ENCODE measurements at regions not wholly inside any gene's neighbourhood (a gene's known extent, or its start where the extent isn't known, plus 50 kb on each side); places are given as distances from the start of the nearest gene placed in this dataset.

DNA sequence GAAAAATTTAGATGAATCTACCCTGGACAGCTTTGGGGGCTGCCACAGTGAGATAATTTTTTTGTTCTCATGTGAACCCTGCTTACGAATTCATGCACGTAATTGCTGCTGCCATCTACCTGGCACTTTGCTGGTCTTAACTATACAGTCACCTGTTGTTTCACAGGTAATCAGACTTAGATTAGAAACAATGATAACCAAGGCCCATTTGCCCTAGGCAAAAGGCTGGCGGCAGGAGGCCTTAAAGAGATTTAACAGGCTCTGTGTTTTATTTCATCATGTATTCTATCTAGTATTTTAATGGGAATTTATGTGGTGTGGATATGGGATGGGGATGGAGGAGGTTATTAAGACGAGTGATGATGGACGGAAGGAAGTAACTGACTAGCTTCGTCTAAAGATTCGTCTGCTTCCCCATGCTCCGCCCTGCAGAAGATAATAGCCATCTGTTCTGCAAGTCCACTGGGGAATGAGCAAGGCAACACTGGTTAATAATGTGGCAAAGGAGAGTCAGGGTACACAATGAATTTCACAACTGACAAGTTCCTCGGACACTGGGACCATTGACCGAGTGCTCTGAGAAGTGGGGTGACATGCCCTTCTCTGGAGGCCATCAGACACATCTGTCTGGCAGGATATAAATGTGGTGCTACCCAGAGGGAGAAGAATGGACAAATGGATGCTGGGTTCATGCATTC, 291.8 kb upstream of the TNP1 start:
- DNase-seq, result no peak
- Histone ChIP-seq H3K27ac (no peak overlapping the region), H3K27me3 (no peaks in the 10 kb centered on the region), H3K36me3 (no peaks in the 10 kb centered on the region), H3K4me3 (no peak overlapping the region), H3K9me3 (no peaks in the 10 kb centered on the region), H3K4me1 (no peaks in the 10 kb centered on the region)
- WGBS, 5 donors, result 58 to 69% (median 66%) methylated on average over 10 of the region's 10 CpGs
- TF ChIP-seq POLR2A (IDR thresholded peaks at IDR 0.05), result no peak
- TF ChIP-seq, protein P1, sequence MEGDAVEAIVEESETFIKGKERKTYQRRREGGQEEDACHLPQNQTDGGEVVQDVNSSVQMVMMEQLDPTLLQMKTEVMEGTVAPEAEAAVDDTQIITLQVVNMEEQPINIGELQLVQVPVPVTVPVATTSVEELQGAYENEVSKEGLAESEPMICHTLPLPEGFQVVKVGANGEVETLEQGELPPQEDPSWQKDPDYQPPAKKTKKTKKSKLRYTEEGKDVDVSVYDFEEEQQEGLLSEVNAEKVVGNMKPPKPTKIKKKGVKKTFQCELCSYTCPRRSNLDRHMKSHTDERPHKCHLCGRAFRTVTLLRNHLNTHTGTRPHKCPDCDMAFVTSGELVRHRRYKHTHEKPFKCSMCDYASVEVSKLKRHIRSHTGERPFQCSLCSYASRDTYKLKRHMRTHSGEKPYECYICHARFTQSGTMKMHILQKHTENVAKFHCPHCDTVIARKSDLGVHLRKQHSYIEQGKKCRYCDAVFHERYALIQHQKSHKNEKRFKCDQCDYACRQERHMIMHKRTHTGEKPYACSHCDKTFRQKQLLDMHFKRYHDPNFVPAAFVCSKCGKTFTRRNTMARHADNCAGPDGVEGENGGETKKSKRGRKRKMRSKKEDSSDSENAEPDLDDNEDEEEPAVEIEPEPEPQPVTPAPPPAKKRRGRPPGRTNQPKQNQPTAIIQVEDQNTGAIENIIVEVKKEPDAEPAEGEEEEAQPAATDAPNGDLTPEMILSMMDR (IDR thresholded peaks at IDR 0.05), result no peak
- no peak for TF ChIP-seq POLR2AphosphoS5 (IDR thresholded peaks at IDR 0.05)
- no peak for TF ChIP-seq EP300 (IDR thresholded peaks at IDR 0.05)
- intact Hi-C loops (cut with DNase I; ENCODE audit: low total_unique reads), result no loop called here

DNA sequence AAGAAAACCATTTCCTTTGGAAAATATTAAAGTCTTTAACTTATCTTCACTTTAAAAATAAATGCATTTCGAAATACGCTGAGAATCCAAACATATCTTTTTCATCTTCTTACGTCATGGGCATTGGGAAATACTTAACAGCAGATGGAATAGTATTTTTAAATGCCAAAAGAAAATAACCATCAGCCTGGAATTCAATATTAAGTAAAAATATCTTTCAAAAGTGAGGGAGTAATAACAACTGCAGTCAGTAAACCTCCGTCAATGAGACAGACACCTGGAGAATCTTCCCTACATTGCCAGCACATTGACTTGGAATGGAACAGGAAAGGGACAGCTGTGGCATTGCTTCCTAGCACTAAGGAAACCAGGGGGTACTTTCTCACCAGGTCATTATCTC, 290.4 kb upstream of the TNP1 start:
- intact Hi-C loops (cut with DNase I; ENCODE audit: low total_unique reads), result no loop called here
- Histone ChIP-seq H3K27me3 (no peaks in the 10 kb centered on the region), H3K4me1 (no peaks in the 10 kb centered on the region), H3K4me3 (no peak overlapping the region), H3K27ac (no peak overlapping the region), H3K9me3 (no peaks in the 10 kb centered on the region), H3K36me3 (no peaks in the 10 kb centered on the region)
- no peak for TF ChIP-seq POLR2AphosphoS5 (IDR thresholded peaks at IDR 0.05)
- TF ChIP-seq, protein P1 (IDR thresholded peaks at IDR 0.05), result no peak
- TF ChIP-seq POLR2A (IDR thresholded peaks at IDR 0.05), result no peak
- TF ChIP-seq EP300 (IDR thresholded peaks at IDR 0.05), result no peak
- DNase-seq, result no peak
- WGBS, 5 donors, result 83 to 94% (median 91%) methylated on average over 4 of the region's 4 CpGs

DNA sequence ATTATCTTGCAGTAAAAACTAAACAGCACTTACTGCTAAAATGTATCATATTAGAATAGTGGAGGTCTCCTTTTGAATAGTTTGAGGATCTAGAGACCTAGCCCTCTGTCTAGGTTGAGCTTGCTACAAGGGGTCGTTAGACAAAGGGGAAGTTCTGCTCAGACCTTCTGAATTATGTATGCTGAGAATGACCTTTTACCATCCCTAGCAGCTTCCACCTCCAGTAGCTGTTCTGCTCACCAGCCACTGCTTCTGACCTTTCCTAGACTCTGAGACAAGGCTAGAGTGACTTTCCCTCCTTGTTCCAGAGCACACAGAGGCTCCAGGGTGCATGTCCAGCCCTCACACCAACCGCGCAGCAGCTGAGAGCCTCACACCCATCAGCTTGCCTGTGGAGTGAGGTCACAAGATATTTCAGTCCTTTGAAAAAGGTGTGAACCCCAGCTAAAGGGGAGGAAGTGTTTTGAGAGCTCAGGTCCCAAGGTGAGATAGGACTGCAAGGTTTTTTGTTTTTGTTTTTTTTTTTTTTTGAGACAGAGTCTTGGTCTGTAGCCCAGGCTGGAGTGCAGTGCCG, 289.3 kb upstream of the TNP1 start:
- no peaks in the 10 kb centered on the region for H3K36me3 ChIP-seq
- H3K4me3 ChIP-seq, result no peak overlapping the region
- 73 to 81% (median 76%) methylated on average over 4 of the region's 4 CpGs for WGBS, 5 donors
- DNase-seq, result no peak
- H3K27me3 ChIP-seq, result no peaks in the 10 kb centered on the region
- intact Hi-C loops (cut with DNase I; ENCODE audit: low total_unique reads), result no loop called here
- H3K9me3 ChIP-seq, result no peaks in the 10 kb centered on the region
- H3K27ac ChIP-seq, result no peak overlapping the region
- no peak for TF ChIP-seq POLR2A (IDR thresholded peaks at IDR 0.05)
- no peak for TF ChIP-seq EP300 (IDR thresholded peaks at IDR 0.05)
- no peak for TF ChIP-seq POLR2AphosphoS5 (IDR thresholded peaks at IDR 0.05)
- TF ChIP-seq, protein P1 (IDR thresholded peaks at IDR 0.05), result no peak
- H3K4me1 ChIP-seq, result no peaks in the 10 kb centered on the region

DNA sequence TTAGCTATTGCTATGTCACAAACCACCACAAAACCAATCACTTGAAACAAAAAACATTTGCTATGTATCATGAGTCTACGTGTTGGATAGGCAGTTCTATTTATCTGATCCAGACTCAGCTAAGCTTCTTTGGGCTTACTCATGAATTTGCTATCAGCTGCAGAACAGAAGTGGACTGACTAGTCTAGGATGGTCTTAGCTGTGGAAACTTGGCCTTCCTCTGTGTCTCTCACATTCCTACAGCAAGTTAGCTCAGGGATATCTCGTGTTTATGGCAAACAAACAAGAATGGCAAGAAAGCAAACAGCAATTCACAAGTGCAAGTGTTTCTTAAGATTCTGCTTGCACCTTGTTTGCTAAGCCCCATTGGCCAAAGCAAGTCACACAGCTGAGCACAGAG, 288.0 kb upstream of the TNP1 start:
- Histone ChIP-seq H3K36me3 (no peaks in the 10 kb centered on the region), H3K27me3 (no peaks in the 10 kb centered on the region), H3K27ac (no peak overlapping the region), H3K4me1 (no peaks in the 10 kb centered on the region), H3K9me3 (no peaks in the 10 kb centered on the region), H3K4me3 (no peak overlapping the region)
- intact Hi-C loops (cut with DNase I; ENCODE audit: low total_unique reads), result no loop called here
- 18 to 42% (median 28%) methylated on average over 2 of the region's 2 CpGs for WGBS, 5 donors
- no peak for DNase-seq
- TF ChIP-seq, protein P1 (IDR thresholded peaks at IDR 0.05), result no peak
- no peak for TF ChIP-seq POLR2AphosphoS5 (IDR thresholded peaks at IDR 0.05)
- no peak for TF ChIP-seq EP300 (IDR thresholded peaks at IDR 0.05)
- TF ChIP-seq POLR2A (IDR thresholded peaks at IDR 0.05), result no peak
